ENCODE measurements at regions not wholly inside any gene's neighbourhood (a gene's known extent, or its start where the extent isn't known, plus 50 kb on each side); places are given as distances from the start of the nearest gene placed in this dataset.

- TF ChIP-seq CTCF (conservative IDR thresholded peaks at IDR 0.05; ENCODE audit: low read depth, low read length) (no peak), POLR2A (IDR thresholded peaks at IDR 0.05; ENCODE audit: low read depth, low read length) (no peak), SMC3 (IDR thresholded peaks at IDR 0.05; ENCODE audit: low read depth, low read length) (no peak), MAFK (IDR thresholded peaks at IDR 0.05; ENCODE audit: low read depth, low read length) (no peak), MXI1 (IDR thresholded peaks at IDR 0.05; ENCODE audit: borderline replicate concordance, low read depth, low read length) (no peak)
These were observed 59.0 kb upstream of the SLC30A10 start for GRCh38 chr1:219987325-219987724.
